HG03175 (cell line): ENCODE measurements at regions not wholly inside any gene's neighbourhood (a gene's known extent, or its start where the extent isn't known, plus 50 kb on each side); places are given as distances from the start of the nearest gene placed in this dataset.
"Not testable (repeated sequence)": the region's sequence is repeated elsewhere in the genome, so short reads cannot be mapped to it uniquely, and the experiment has no call there.

Experiments used
- ATAC-seq: cut with Tn5 transposase; IDR thresholded peaks from one replicate; pipeline ENCODE4 v1.9.1; 2021; ENCODE audit warnings: mild to moderate bottlenecking, moderate library complexity; ENCODE audit not compliant: unreplicated experiment

GRCh38 chr18:68153821-68154220 lies 561.1 kb downstream of the TMX3 start:
- not testable (repeated sequence) for ATAC-seq

- no peak for ATAC-seq
These were observed 562.1 kb downstream of the TMX3 start for GRCh38 chr18:68152770-68153169.

DNA sequence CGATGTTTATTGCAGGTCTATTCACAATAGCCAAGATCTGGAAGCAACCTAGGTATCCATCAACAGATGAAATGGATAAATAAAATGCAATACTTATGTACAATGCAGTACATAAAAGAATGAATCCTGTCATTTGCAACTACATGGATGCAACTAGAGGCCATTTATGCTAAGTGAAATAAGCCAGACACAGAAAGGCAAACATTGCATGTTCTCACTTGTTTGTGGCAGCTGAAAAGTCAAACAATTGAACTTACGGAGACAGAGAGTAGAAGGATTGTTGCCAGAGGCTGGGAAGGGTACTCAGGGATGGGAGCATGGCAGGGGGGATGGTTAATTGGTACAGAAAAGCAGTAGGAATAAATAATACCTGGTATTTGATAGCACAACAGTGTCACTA lies 563.9 kb downstream of the TMX3 start:
- no peak for ATAC-seq

DNA sequence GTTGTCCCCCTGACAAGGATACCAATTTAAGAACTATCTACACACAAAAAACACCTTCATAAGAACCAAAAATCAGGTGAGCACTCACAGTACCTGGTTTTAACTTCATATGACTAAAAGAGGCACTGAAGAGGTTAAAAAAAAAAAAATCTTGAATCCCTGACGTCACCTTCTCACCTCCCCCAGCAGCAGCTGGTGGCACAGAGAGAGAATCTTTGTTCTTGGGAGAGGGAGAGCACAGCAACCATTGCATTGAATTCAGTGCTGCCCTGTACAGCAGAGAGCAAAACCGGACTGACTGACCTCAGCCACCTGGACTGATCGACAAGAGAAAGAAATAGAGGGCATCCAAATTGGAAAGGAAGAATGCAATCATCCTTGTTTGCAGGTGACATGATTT lies 566.0 kb downstream of the TMX3 start:
- no peak for ATAC-seq

DNA sequence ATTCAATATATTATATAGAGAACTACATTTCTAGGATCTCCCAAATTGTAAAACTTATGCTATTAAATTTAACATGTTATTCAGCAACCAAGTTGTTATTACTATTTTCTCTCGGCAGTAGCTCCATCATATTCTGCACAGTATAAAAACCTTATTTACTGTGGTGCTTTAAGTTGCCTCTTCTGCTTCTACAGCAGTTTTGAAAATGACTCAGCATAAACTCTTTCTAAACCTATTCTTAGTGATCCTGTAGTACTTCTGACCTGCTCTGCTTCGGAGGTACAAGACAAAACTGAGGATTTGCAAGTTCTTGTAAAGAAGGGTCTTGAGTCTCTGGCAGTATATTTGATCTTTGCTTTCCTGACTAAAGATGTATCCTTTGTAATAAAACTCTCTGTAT lies 567.2 kb downstream of the TMX3 start:
- no peak for ATAC-seq

DNA sequence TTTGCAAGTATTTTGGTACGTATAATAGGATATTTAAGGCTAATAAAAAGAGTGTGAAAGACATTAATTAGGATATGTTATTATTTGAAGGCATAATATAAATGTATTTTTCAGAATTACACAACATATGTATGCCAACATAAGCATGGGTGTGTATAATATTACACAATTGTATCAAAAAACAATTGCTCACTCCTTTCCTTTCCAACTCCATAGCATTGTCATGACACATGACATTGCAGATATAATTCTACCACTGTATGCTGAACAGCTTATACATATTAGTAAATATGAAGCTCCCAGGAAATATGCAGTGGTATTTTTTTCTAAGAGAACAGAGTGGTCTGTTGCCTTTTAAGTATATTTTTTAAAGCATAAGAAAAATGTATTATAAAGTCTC lies 593.1 kb downstream of the TMX3 start:
- ATAC-seq, result no peak

DNA sequence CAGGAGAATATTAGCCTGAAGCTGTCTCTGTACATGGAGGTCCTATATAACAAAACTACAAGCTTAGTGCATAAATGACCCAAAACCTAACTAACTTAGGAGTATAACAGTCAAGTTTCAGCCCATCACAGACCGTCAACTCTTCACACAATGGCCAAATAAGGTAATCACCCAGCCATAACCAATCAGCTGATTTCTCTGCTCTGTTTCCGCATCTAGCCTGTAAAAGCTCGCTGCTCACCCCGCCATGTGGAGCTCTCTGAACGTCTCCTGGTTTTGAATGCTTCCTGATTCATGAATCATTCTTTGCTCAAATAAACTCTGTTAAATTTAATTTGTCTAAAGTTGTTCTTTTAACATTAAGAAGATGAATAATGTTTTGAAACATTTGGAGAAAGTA lies 593.6 kb downstream of the TMX3 start:
- no peak for ATAC-seq

- ATAC-seq, result no peak
These were observed 598.5 kb upstream of the DSEL start for GRCh38 chr18:68114989-68115388.

DNA sequence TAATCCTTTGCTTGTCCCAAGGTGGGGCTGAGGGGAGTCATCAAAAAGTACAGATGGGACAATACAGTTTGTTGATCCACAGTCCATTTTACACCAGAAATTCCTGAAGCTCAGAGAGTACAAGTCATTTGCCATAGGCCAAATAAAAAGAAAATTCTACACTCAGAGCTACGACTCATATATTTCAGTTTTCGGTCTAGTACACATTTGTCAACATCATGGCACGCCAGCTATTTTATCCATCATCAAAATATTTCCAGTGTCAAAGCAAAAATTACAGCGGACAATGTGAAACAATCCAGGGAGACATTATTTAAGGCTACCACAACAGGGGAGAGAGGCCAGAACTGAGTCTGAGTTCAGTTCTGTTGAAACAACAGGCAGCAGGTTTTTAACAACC lies 587.5 kb upstream of the DSEL start:
- no peak for ATAC-seq

GRCh38 chr18:68103561-68103960 lies 587.0 kb upstream of the DSEL start:
- ATAC-seq, result no peak

DNA sequence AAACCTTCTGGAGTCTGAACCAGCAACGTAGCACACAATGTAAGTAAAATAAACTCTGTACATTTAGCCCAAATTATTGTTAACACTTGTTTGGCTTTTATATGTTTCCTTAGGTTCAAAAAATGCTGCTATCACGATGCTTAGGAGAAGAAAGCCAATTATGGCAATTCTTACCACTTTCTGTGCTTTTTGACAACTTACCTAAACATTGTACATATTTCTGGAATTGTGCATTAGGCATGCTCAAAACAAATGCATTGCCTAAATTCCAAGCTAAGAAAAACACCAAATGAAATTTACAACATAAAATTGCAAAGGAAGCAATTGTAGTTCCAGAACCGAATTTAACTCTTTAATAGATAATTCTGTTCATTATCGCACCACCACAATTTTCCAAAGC lies 585.6 kb upstream of the DSEL start:
- ATAC-seq, result no peak

DNA sequence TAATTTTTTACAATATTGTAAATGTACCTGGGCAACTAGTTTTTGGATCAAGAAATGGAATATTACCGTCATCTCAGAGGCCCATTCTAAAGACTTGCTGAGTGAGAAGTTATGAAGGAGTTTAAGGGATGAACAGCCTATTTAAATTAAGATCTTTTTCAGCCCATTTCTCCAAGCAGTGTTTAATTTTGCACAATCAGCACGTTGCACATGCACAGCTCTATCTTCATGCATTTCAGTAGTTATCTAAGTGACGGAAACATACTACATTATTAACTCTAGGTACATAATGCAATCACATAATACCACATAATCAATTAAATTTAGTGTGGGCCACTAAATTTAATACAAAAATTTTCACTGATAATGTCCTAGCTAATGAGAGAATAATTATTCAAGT lies 582.1 kb upstream of the DSEL start:
- no peak for ATAC-seq

GRCh38 chr18:68086481-68086880 lies 570.0 kb upstream of the DSEL start:
- no peak for ATAC-seq

GRCh38 chr18:68085251-68085650 lies 568.7 kb upstream of the DSEL start:
- no peak for ATAC-seq

DNA sequence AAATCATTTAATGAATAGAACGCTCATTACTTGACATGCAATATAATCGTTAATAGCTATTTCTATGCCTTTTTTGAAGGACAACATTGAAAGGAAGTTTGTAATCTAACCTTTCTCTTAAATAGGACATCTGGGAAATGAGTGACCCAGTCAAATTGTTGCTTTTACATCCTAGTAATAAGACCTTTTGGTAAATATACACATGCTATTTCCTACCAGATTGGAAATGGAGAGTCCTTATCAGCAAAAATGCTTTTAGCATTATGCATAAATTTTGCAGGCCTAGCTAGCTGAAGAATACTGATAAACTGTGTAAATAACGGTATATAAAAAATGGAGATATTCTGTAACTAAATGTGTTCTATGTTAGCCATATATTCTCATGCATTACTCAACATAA lies 567.3 kb upstream of the DSEL start:
- no peak for ATAC-seq

- no peak for ATAC-seq
These were observed 566.6 kb upstream of the DSEL start for GRCh38 chr18:68083131-68083530.

- no peak for ATAC-seq
These were observed 556.2 kb upstream of the DSEL start for GRCh38 chr18:68072744-68073143.

GRCh38 chr18:68060871-68061270 lies 544.4 kb upstream of the DSEL start:
- ATAC-seq, result no peak

DNA sequence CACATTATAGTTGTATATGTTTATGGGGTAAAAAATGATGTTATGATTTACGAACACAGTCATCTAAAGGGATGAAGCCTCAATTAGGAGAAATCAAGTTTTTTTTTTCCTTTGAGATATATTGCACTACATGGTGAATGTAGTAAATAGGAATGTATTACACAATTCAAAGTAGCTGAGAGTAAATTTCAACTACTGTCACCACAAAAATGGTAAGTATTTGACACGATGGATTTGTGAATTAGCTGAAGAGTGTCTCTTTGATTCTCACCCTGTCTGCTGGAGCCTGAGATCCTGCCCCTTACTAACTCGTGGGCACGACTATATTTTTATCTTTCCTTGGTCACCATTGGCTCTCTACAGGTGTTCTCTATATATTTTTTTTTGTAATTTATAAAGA lies 540.4 kb upstream of the DSEL start:
- no peak for ATAC-seq

DNA sequence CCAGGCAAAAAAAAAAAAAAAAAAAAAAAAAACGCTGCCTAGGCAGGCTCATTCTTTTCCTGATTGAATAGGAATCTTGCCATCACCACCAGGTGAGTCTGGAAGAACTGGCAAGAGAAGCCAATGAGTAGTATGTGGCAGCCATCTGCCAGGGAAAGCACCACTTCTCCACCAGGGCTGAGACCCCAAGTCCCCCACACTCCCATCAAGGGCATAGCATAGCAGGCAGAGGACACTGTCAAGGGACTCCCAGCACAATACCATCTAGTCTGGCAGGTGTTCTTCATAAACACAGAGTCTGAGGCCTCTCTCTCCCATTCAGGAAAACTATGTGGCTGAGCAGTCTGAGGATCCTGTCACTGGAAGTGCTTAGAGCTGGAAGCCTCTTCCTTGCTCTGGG lies 538.1 kb upstream of the DSEL start:
- no peak for ATAC-seq

DNA sequence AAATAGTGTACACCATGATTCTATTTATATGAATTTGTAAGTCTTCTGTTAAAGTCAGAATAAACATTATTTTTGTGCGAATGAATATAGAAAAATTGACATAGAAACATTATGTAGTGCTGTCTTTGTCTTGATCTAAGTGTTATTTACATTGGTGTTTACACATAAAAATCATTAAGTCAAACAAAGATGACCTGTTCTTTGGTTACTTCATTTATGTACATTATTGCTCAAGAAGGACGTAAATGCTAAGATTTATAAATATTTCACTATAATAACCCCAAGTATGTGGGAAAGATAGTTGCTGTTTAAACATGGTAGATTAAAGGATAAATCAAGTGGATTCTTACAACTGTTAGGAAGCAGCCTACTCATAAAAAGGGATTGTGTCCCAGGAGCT lies 536.8 kb upstream of the DSEL start:
- no peak for ATAC-seq

- no peak for ATAC-seq
These were observed 524.8 kb upstream of the DSEL start for GRCh38 chr18:68041327-68041726.

GRCh38 chr18:68040198-68040597 lies 523.7 kb upstream of the DSEL start:
- ATAC-seq, result no peak
